GM21723 (cell line): ENCODE measurements at regions not wholly inside any gene's neighbourhood (a gene's known extent, or its start where the extent isn't known, plus 50 kb on each side); places are given as distances from the start of the nearest gene placed in this dataset.
"Not testable (repeated sequence)": the region's sequence is repeated elsewhere in the genome, so short reads cannot be mapped to it uniquely, and the experiment has no call there.

Experiments
- ATAC-seq: cut with Tn5 transposase; IDR thresholded peaks from one replicate; pipeline ENCODE4 v1.9.1; 2021; ENCODE audit warnings: mild to moderate bottlenecking, moderate library complexity; ENCODE audit not compliant: unreplicated experiment

GRCh38 chr10:76815505-76815904 is 822.1 kb downstream of the KCNMA1 start:
- not testable (repeated sequence) for ATAC-seq

GRCh38 chr10:76811430-76811829 is 826.2 kb downstream of the KCNMA1 start:
- no peak for ATAC-seq

GRCh38 chr10:76788452-76788811 is 849.2 kb downstream of the KCNMA1 start:
- ATAC-seq, result no peak

- ATAC-seq, result no peak
Observed at GRCh38 chr10:76787746-76788451, 849.7 kb downstream of the KCNMA1 start.

- ATAC-seq, result no peak
Observed at GRCh38 chr10:76786504-76787072, 851.0 kb downstream of the KCNMA1 start.

GRCh38 chr10:76784076-76784475 is 853.5 kb downstream of the KCNMA1 start:
- ATAC-seq, result no peak

- no peak for ATAC-seq
Observed at GRCh38 chr10:76779796-76780301, 857.8 kb downstream of the KCNMA1 start.

GRCh38 chr10:76778914-76779795 is 858.5 kb downstream of the KCNMA1 start:
- ATAC-seq, result no peak

GRCh38 chr10:76774987-76775603 is 862.5 kb downstream of the KCNMA1 start:
- no peak for ATAC-seq

GRCh38 chr10:76769582-76769981 is 868.0 kb downstream of the KCNMA1 start:
- no peak for ATAC-seq

GRCh38 chr10:76769161-76769560 is 868.4 kb downstream of the KCNMA1 start:
- ATAC-seq, result no peak

- ATAC-seq, result no peak
Observed at GRCh38 chr10:76766682-76767081, 870.9 kb downstream of the KCNMA1 start.

GRCh38 chr10:76764921-76765320 is 872.7 kb downstream of the KCNMA1 start:
- not testable (repeated sequence) for ATAC-seq

- no peak for ATAC-seq
Observed at GRCh38 chr10:76764177-76764576, 873.4 kb downstream of the KCNMA1 start.

GRCh38 chr10:76763376-76763775 is 874.2 kb downstream of the KCNMA1 start:
- ATAC-seq, result no peak

GRCh38 chr10:76759681-76760080 is 877.9 kb downstream of the KCNMA1 start:
- ATAC-seq, result no peak

- ATAC-seq, result no peak
Observed at GRCh38 chr10:76743169-76743568, 894.4 kb downstream of the KCNMA1 start.

GRCh38 chr10:76740514-76740913 is 897.1 kb downstream of the KCNMA1 start:
- ATAC-seq, result no peak

GRCh38 chr10:76738991-76739390 is 898.6 kb downstream of the KCNMA1 start:
- ATAC-seq, result no peak

- no peak for ATAC-seq
Observed at GRCh38 chr10:76736815-76737618, 900.6 kb downstream of the KCNMA1 start.
